GM03348 (cell line): ENCODE measurements at regions not wholly inside any gene's neighbourhood (a gene's known extent, or its start where the extent isn't known, plus 50 kb on each side); places are given as distances from the start of the nearest gene placed in this dataset.

Source experiments
- DNase-seq: peaks from one replicate; pipeline ENCODE4 v3.0.0; 2012; ENCODE audit warnings: low spot score

GRCh38 chr7:77484785-77485184 is 52.3 kb upstream of the PTPN12 start:
- DNase-seq = no peak

GRCh38 chr7:77482015-77482414 is 55.1 kb upstream of the PTPN12 start:
- DNase-seq = no peak

GRCh38 chr7:77481615-77482014 is 55.5 kb upstream of the PTPN12 start:
- no peak for DNase-seq

- peak; percentile 21 for DNase-seq
Measured at GRCh38 chr7:77480102-77480627, 56.9 kb upstream of the PTPN12 start.

GRCh38 chr7:77479536-77480088 is 57.5 kb upstream of the PTPN12 start:
- peak; percentile 39 for DNase-seq

- DNase-seq = no peak
Measured at GRCh38 chr7:77476871-77477270, 60.2 kb upstream of the PTPN12 start.

GRCh38 chr7:77475181-77475580 is 59.0 kb upstream of the GSAP start:
- no peak for DNase-seq

GRCh38 chr7:77474756-77475155 is 58.6 kb upstream of the GSAP start:
- no peak for DNase-seq

GRCh38 chr7:77473229-77474005 is 57.3 kb upstream of the GSAP start:
- no peak for DNase-seq

GRCh38 chr7:77469927-77470326 is 53.8 kb upstream of the GSAP start:
- no peak for DNase-seq

- no peak for DNase-seq
Measured at GRCh38 chr7:77467408-77467807, 51.3 kb upstream of the GSAP start.

- no peak for DNase-seq
Measured at GRCh38 chr7:77466450-77466849, 50.3 kb upstream of the GSAP start.
